Smooth muscle cell (in vitro differentiated cells): ENCODE measurements at regions not wholly inside any gene's neighbourhood (a gene's known extent, or its start where the extent isn't known, plus 50 kb on each side); places are given as distances from the start of the nearest gene placed in this dataset. TPM values are rescaled to one million over a fixed set of nuclear protein-coding genes. Genes with fewer than 3 reads are reported as not detected.

ENCODE experiments used
- small RNA-seq: library from RNA; depleted of rRNA; stranded (forward); fragments of <200 nt; gene quantifications from one replicate; pipeline ENCODE3, GENCODE V24; 2014

Small RNA genes in the stretch of these regions (small RNA-seq; reads per million reads assigned to genes)
- gene RNU6-535P: not detected
